ENCODE measurements at regions not wholly inside any gene's neighbourhood (a gene's known extent, or its start where the extent isn't known, plus 50 kb on each side); places are given as distances from the start of the nearest gene placed in this dataset.
"Not testable (repeated sequence)": the region's sequence is repeated elsewhere in the genome, so short reads cannot be mapped to it uniquely, and the experiment has no call there.

DNA sequence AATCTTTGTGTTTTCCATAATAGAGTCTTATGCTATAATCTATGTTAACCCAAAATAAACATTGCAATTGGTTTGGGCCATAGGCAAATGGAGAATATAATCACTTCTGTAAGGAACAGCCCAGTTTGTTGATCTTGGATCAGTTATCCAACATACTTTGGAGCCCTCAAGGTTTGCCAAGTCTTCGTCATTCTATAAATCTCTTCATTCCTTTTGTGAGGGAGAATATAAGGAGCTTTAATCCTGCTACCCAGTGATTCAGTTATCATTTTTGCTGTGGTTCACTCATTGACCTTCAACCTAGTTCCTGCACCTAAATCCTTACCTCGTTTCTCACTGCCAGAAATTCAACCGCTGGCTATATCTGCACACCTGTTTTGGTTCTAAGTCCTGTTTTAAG is 500.3 kb upstream of the PTCHD4 start:
- H3K9me3 Mint-ChIP-seq = no peaks in the 10 kb centered on the region
- H3K27ac Mint-ChIP-seq = peak overlapping the region; percentile 76 to 94 (median 85)
- no peak overlapping the region for H3K4me3 Mint-ChIP-seq
- H3K36me3 Mint-ChIP-seq (ENCODE audit: low read depth) = no peaks in the 10 kb centered on the region
- no peaks in the 10 kb centered on the region for H3K27me3 Mint-ChIP-seq (ENCODE audit: low read depth)
- TF ChIP-seq, protein P1, sequence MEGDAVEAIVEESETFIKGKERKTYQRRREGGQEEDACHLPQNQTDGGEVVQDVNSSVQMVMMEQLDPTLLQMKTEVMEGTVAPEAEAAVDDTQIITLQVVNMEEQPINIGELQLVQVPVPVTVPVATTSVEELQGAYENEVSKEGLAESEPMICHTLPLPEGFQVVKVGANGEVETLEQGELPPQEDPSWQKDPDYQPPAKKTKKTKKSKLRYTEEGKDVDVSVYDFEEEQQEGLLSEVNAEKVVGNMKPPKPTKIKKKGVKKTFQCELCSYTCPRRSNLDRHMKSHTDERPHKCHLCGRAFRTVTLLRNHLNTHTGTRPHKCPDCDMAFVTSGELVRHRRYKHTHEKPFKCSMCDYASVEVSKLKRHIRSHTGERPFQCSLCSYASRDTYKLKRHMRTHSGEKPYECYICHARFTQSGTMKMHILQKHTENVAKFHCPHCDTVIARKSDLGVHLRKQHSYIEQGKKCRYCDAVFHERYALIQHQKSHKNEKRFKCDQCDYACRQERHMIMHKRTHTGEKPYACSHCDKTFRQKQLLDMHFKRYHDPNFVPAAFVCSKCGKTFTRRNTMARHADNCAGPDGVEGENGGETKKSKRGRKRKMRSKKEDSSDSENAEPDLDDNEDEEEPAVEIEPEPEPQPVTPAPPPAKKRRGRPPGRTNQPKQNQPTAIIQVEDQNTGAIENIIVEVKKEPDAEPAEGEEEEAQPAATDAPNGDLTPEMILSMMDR (IDR thresholded peaks at IDR 0.05; ENCODE audit: unreplicated experiment in 3 of 3) = no peak
- H3K4me1 Mint-ChIP-seq = peaks cover 14% of the 10 kb centered on the region

DNA sequence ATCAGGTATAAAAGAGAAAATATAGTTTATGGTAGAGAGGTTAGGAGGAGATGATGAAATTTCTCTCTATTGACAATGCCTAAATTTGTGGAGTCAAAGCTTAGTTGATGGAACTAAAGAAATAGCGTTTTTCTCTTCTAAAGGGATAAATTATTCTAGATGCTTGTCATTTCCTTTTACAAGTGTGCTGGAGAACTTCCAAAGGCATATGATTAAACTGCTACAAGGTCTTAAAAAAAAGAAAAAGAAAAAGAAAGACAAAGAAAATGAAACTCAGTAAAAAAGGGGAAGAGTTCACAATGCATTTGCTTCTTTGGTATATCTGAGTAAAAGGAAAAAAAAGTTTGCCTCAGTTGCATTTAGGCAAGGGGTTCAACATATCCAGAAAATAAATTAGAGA is 499.8 kb upstream of the PTCHD4 start:
- Mint-ChIP-seq H3K4me3 (peak overlapping the region in 1 of 3 experiments; percentile 4), H3K27me3 (ENCODE audit: low read depth) (no peaks in the 10 kb centered on the region), H3K4me1 (peaks cover 14% of the 10 kb centered on the region), H3K9me3 (no peaks in the 10 kb centered on the region), H3K27ac (peak overlapping the region; percentile 76 to 94 (median 85)), H3K36me3 (ENCODE audit: low read depth) (no peaks in the 10 kb centered on the region)
- TF ChIP-seq, protein P1 (IDR thresholded peaks at IDR 0.05; ENCODE audit: unreplicated experiment in 3 of 3) = no peak

DNA sequence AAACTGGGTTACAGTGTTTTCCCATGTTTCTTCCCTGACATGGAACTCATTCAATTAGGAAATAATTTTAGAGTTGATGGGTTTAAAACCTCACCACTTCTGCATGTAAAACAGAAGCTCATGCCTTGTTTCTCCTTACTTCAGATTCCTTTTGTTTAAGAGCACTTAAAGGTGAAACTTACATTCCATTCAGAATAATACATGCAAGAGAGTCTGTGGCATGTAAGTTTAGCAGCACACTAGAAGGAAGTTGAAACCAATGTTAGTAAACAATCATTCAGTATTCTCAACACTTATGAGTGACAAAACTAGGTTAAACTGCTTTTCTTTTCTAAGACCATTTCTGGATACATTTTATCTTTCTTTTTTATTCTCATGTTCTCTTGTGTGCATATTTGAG is 495.6 kb upstream of the PTCHD4 start:
- Mint-ChIP-seq H3K27me3 (ENCODE audit: low read depth) (no peaks in the 10 kb centered on the region), H3K4me1 (peaks cover 10% of the 10 kb centered on the region), H3K9me3 (no peaks in the 10 kb centered on the region), H3K27ac (no peak overlapping the region), H3K4me3 (no peak overlapping the region), H3K36me3 (ENCODE audit: low read depth) (no peaks in the 10 kb centered on the region)
- TF ChIP-seq, protein P1 (IDR thresholded peaks at IDR 0.05; ENCODE audit: unreplicated experiment in 3 of 3) = no peak

DNA sequence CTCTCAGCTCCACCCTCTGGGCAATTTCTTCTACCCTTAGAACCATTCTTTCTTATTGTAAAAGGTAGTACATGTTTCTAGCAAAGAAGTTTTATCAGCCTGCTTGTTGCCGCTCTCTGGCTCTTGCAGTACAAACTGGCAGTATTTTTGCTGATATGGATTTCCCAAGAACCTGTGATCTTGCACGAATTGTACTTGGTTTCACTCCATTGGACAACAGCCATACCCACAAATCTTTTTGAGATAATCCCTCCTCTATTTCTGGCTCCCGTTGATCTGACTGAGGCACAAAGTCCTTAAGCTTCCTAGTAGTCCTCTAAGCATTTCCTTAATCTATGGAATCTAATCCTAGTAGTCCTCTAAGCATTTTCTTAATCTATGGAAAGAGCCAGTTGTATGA is 487.0 kb upstream of the PTCHD4 start:
- peak overlapping the region in 1 of 3 experiments; percentile 2 for H3K27ac Mint-ChIP-seq

DNA sequence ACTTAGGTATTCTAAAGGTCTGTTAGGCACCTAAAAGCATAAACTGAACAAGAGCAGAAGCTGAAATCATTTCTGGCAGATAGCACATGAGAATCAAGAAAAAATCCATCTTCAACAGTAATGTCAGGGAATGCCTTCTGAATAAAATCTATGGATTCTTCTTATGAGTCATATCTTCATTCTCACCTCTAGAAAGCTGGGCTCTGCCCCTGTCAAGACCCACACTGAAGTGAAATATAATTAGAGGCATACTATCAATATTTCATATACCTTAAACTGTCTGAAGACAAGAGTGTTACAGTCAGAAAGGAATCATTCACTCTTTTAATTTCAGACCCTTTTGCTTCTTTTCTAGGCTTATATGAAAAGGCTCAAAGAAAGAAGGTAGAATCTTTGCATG is 485.8 kb upstream of the PTCHD4 start:
- TF ChIP-seq, protein P1 (IDR thresholded peaks at IDR 0.05; ENCODE audit: unreplicated experiment in 3 of 3) = no peak
- no peaks in the 10 kb centered on the region for H3K36me3 Mint-ChIP-seq (ENCODE audit: low read depth)
- H3K27me3 Mint-ChIP-seq (ENCODE audit: low read depth) = no peaks in the 10 kb centered on the region
- peaks cover 14% of the 10 kb centered on the region for H3K4me1 Mint-ChIP-seq
- peak overlapping the region in 1 of 3 experiments; percentile 2 for H3K27ac Mint-ChIP-seq
- H3K4me3 Mint-ChIP-seq = no peak overlapping the region
- peaks cover 7% of the 10 kb centered on the region for H3K9me3 Mint-ChIP-seq

More for the DNA sequence above, 487.0 kb upstream of the PTCHD4 start:
- H3K4me3 Mint-ChIP-seq = no peak overlapping the region
- TF ChIP-seq, protein P1 (IDR thresholded peaks at IDR 0.05; ENCODE audit: unreplicated experiment in 3 of 3) = no peak
- H3K27me3 Mint-ChIP-seq (ENCODE audit: low read depth) = no peaks in the 10 kb centered on the region
- H3K4me1 Mint-ChIP-seq = peaks cover 14% of the 10 kb centered on the region
- H3K9me3 Mint-ChIP-seq = peaks cover under 1% of the 10 kb centered on the region
- no peaks in the 10 kb centered on the region for H3K36me3 Mint-ChIP-seq (ENCODE audit: low read depth)

DNA sequence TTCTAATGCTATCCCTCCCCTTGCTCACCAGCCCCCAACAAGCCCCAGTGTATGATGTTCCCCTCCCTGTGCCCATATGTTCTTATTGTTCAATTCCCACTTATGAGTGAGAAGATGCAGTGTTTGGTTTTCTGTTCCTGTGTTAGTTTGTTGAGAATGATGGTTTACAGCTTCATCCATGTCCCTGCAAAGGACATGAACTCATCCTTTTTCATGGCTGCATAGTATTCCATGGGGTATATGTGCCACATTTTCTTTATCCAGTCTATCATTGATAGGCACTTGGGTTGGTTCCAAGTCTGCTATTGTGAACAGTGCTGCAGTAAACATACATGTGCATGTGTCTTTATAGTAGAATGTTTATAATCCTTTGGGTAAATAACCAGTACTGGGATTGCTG is 480.2 kb upstream of the PTCHD4 start:
- peaks cover 14% of the 10 kb centered on the region for H3K9me3 Mint-ChIP-seq
- not testable (repeated sequence) for H3K27ac Mint-ChIP-seq; H3K4me3 Mint-ChIP-seq; H3K27me3 Mint-ChIP-seq (ENCODE audit: low read depth); H3K36me3 Mint-ChIP-seq (ENCODE audit: low read depth); H3K4me1 Mint-ChIP-seq

All from nephron (organoid).